ENCODE measurements at regions not wholly inside any gene's neighbourhood (a gene's known extent, or its start where the extent isn't known, plus 50 kb on each side); places are given as distances from the start of the nearest gene placed in this dataset.

DNA sequence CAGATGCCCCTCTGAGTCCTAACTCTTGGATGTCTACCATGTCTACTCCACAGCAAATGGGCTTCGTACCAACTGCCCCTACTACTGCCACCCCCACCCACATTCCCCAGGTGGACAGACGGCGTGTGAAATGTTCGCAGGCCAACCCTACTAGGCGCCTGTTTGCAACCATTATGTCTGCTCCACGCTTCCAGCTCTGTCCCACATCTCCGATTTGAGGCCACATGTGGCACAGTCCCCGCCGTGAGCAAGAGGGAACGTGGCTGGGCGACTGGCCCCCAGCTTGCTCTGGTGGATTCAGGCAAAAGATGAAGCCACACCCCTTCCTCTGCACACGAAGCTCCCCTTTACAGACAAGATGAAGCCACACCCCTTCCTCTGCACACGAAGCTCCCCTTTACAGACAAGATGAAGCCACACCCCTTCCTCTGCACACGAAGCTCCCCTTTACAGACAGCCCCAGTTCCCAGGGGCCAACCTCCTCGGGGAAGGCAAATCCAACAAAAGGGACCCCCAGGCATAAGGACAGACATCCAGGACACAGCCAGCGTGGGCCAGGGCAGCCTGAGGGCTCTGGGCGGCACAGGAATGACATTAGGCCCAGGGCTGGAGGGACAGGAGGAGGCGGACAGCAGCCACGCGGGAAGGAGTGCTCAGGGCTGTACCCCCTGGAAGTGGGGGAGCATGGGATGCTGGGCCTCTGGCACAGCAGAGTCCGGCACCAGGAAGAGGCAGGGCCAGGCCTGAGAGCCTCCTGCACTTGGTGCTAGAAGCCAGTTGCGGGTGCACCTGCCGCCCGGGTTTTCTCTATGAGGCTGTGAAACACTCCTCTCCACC lies 106.2 kb downstream of the SHANK2 start:
- H3K36me3 ChIP-seq (ENCODE audit: control insufficient read depth in 4 of 4, insufficient read depth in 3 of 4, low read depth in 1 of 4, low read length in 3 of 4): peaks cover 0 to 8% (median 3%) of the 10 kb centered on the region in 4 donors
- DNase-seq (ENCODE audit: low spot score): no peak
- H3K9me3 ChIP-seq (ENCODE audit: control insufficient read depth in 4 of 4, low read length in 3 of 4): no peaks in the 10 kb centered on the region
- no peak overlapping the region for H3K27ac ChIP-seq (ENCODE audit: low read depth in 1 of 2, low read length in 2 of 2)
- H3K9ac ChIP-seq (ENCODE audit: low read depth in 1 of 2, low read length in 2 of 2): no peak overlapping the region
- no peaks in the 10 kb centered on the region for H3K4me1 ChIP-seq (ENCODE audit: control insufficient read depth in 4 of 4, insufficient read depth in 4 of 4, low read length in 3 of 4)
- TF ChIP-seq, protein P1, sequence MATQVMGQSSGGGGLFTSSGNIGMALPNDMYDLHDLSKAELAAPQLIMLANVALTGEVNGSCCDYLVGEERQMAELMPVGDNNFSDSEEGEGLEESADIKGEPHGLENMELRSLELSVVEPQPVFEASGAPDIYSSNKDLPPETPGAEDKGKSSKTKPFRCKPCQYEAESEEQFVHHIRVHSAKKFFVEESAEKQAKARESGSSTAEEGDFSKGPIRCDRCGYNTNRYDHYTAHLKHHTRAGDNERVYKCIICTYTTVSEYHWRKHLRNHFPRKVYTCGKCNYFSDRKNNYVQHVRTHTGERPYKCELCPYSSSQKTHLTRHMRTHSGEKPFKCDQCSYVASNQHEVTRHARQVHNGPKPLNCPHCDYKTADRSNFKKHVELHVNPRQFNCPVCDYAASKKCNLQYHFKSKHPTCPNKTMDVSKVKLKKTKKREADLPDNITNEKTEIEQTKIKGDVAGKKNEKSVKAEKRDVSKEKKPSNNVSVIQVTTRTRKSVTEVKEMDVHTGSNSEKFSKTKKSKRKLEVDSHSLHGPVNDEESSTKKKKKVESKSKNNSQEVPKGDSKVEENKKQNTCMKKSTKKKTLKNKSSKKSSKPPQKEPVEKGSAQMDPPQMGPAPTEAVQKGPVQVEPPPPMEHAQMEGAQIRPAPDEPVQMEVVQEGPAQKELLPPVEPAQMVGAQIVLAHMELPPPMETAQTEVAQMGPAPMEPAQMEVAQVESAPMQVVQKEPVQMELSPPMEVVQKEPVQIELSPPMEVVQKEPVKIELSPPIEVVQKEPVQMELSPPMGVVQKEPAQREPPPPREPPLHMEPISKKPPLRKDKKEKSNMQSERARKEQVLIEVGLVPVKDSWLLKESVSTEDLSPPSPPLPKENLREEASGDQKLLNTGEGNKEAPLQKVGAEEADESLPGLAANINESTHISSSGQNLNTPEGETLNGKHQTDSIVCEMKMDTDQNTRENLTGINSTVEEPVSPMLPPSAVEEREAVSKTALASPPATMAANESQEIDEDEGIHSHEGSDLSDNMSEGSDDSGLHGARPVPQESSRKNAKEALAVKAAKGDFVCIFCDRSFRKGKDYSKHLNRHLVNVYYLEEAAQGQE (IDR thresholded peaks at IDR 0.05): no peak
- TF ChIP-seq HNF4A (conservative IDR thresholded peaks at IDR 0.05): no peak
- TF ChIP-seq HNF4G (IDR thresholded peaks at IDR 0.05): no peak
- no peak for TF ChIP-seq SP1 (IDR thresholded peaks at IDR 0.05)
- no peak for TF ChIP-seq RXRA (IDR thresholded peaks at IDR 0.05)
- no peak for TF ChIP-seq TAF1 (conservative IDR thresholded peaks at IDR 0.05)
- no peak for TF ChIP-seq GABPA (IDR thresholded peaks at IDR 0.05 in 1 of 2, conservative IDR thresholded peaks at IDR 0.05 in 1 of 2)
- TF ChIP-seq, protein P2, sequence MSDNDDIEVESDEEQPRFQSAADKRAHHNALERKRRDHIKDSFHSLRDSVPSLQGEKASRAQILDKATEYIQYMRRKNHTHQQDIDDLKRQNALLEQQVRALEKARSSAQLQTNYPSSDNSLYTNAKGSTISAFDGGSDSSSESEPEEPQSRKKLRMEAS (IDR thresholded peaks at IDR 0.05): no peak
- TF ChIP-seq, protein P3, sequence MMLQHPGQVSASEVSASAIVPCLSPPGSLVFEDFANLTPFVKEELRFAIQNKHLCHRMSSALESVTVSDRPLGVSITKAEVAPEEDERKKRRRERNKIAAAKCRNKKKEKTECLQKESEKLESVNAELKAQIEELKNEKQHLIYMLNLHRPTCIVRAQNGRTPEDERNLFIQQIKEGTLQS (IDR thresholded peaks at IDR 0.05): no peak
- no peak overlapping the region for H3K4me3 ChIP-seq (ENCODE audit: low read depth in 1 of 3, low read length in 3 of 3)
- H3K27me3 ChIP-seq (ENCODE audit: control insufficient read depth in 4 of 4, insufficient read depth in 4 of 4, low read length in 3 of 4): no peaks in the 10 kb centered on the region
- WGBS: 91% methylated on average over 24 of the region's 24 CpGs

DNA sequence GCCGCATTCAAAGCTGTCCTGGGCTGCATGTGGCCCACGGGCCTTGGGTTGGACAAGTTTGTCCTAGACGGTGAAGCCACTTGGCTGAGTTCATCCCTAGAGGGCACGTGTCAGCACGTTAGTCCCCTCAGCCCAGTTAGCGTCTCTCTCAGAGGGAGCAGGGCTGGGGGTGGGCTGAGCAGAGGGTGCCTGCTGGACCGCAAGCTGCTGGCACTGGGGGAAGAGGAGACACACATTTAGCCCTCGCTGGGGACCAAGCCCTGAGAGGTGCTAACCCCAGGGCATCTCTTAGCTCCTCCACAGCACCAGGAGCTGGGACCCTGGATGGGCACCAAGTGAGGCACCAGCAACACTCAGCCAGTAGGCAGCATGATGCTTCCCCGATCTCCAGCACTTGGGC lies 107.0 kb downstream of the SHANK2 start:
- no peaks in the 10 kb centered on the region for H3K27me3 ChIP-seq (ENCODE audit: control insufficient read depth in 4 of 4, insufficient read depth in 4 of 4, low read length in 3 of 4)
- 90% methylated on average over 9 of the region's 9 CpGs for WGBS
- no peak overlapping the region for H3K9ac ChIP-seq (ENCODE audit: low read depth in 1 of 2, low read length in 2 of 2)
- H3K36me3 ChIP-seq (ENCODE audit: control insufficient read depth in 4 of 4, insufficient read depth in 3 of 4, low read depth in 1 of 4, low read length in 3 of 4): peaks cover 0 to 8% (median 3%) of the 10 kb centered on the region in 4 donors
- TF ChIP-seq, protein P1 (IDR thresholded peaks at IDR 0.05): no peak
- TF ChIP-seq SP1 (IDR thresholded peaks at IDR 0.05) (no peak), GABPA (IDR thresholded peaks at IDR 0.05 in 1 of 2, conservative IDR thresholded peaks at IDR 0.05 in 1 of 2) (no peak), YY1 (IDR thresholded peaks at IDR 0.05) (no peak), EGR1 (IDR thresholded peaks at IDR 0.05; ENCODE audit: low read depth in 2 of 2) (no peak), NR2F2 (IDR thresholded peaks at IDR 0.05) (no peak)
- DNase-seq (ENCODE audit: low spot score): no peak
- H3K9me3 ChIP-seq (ENCODE audit: control insufficient read depth in 4 of 4, low read length in 3 of 4): no peaks in the 10 kb centered on the region
- peaks cover 0 to 2% (median under 1%) of the 10 kb centered on the region in 4 donors for H3K4me1 ChIP-seq (ENCODE audit: control insufficient read depth in 4 of 4, insufficient read depth in 4 of 4, low read length in 3 of 4)
- no peak overlapping the region for H3K27ac ChIP-seq (ENCODE audit: low read depth in 1 of 2, low read length in 2 of 2)
- H3K4me3 ChIP-seq (ENCODE audit: low read depth in 1 of 3, low read length in 3 of 3): no peak overlapping the region

All from liver (tissue), 7 donors.